IMR-90 (cell line): ENCODE measurements at regions not wholly inside any gene's neighbourhood (a gene's known extent, or its start where the extent isn't known, plus 50 kb on each side); places are given as distances from the start of the nearest gene placed in this dataset.

ENCODE experiments used
- ATAC-seq: fragments of 200-7000 bp; cut with Tn5 transposase; 2 replicates; pipeline ENCODE4 v1.9.1; 2020; ENCODE audit warnings: low read depth, mild to moderate bottlenecking, moderate library complexity
- BruUV-seq: library from RNA; stranded (reverse); fragments of 400-500 nt; replicated peaks from 2 replicates; lab custom pipeline; 2021; lab: Mats Ljungman, UMichigan
- CTCF ChIA-PET: fragments of 300-600 bp; formaldehyde crosslinking; extraction: SDS; loops from one replicate; lab custom pipeline; 2021; ENCODE audit warnings: antibody characterized with exemption; lab: Yijun Ruan, JAX
- POLR2A ChIA-PET: fragments of 300-600 bp; sonication (Branson Sonifier 250); formaldehyde crosslinking; loops from one replicate; lab custom pipeline; 2022; ENCODE audit warnings: antibody characterized with exemption; ENCODE audit not compliant: unreplicated experiment; lab: Charles Lee
- DNase-seq: peaks from one replicate; pipeline ENCODE4 v3.0.0; 2013
- H2AFZ ChIP-seq: replicated peaks from 2 replicates; pipeline ENCODE3; 2013; ENCODE audit warnings: low read length, mild to moderate bottlenecking; ENCODE audit not compliant: poor library complexity
- H2AK5ac ChIP-seq: 2 replicates; pipeline ENCODE4 v1.6.1; 2013; ENCODE audit warnings: low read depth, low read length, inconsistent platforms
- H2AK9ac ChIP-seq: replicated peaks from 2 replicates; pipeline ENCODE3; 2013; ENCODE audit warnings: mild to moderate bottlenecking, low read depth, low read length, moderate library complexity; ENCODE audit not compliant: poor library complexity
- H2BK120ac ChIP-seq: 2 replicates; pipeline ENCODE4 v1.6.1; 2013; ENCODE audit warnings: low read depth, low read length, inconsistent platforms
- H2BK15ac ChIP-seq: 3 replicates; pipeline ENCODE4 v1.6.1; 2013; ENCODE audit warnings: low read depth, low read length, inconsistent platforms
- H2BK20ac ChIP-seq: 2 replicates; pipeline ENCODE4 v1.6.1; 2013; ENCODE audit warnings: low read depth, mild to moderate bottlenecking, inconsistent platforms, low read length, moderate library complexity
- H2BK5ac ChIP-seq: 2 replicates; pipeline ENCODE4 v1.6.1; 2013; ENCODE audit warnings: mild to moderate bottlenecking, low read depth, low read length, inconsistent platforms; ENCODE audit not compliant: poor library complexity, severe bottlenecking
- H3K14ac ChIP-seq: replicated peaks from 2 replicates; pipeline ENCODE4 v1.6.1; 2013; ENCODE audit warnings: low read depth, low read length, inconsistent platforms
- H3K18ac ChIP-seq: 2 replicates; pipeline ENCODE4 v1.6.1; 2013; ENCODE audit warnings: low read depth, low read length, control low read depth
- H3K23ac ChIP-seq: 2 replicates; pipeline ENCODE4 v1.6.1; 2013; ENCODE audit warnings: low read depth, low read length, inconsistent platforms
- H3K27ac ChIP-seq: 2 replicates; pipeline ENCODE4 v1.5.1; 2013; ENCODE audit warnings: mild to moderate bottlenecking, control low read depth, low read length; ENCODE audit not compliant: insufficient read depth
- H3K27me3 ChIP-seq: 2 replicates; pipeline ENCODE4 v1.6.1; 2013; ENCODE audit warnings: low read length; ENCODE audit not compliant: control insufficient read depth, insufficient read depth
- H3K36me3 ChIP-seq: 2 replicates; pipeline ENCODE4 v1.6.1; 2013; ENCODE audit warnings: low read length, mixed read lengths; ENCODE audit not compliant: control insufficient read depth, insufficient read depth
- H3K4ac ChIP-seq: 2 replicates; pipeline ENCODE4 v1.6.1; 2013; ENCODE audit warnings: low read depth, low read length, inconsistent platforms
- H3K4me1 ChIP-seq: 2 replicates; pipeline ENCODE4 v1.6.1; 2013; ENCODE audit warnings: low read length, mixed read lengths; ENCODE audit not compliant: control insufficient read depth, insufficient read depth
- H3K4me2 ChIP-seq: 2 replicates; pipeline ENCODE4 v1.6.1; 2013; ENCODE audit warnings: low read depth, mild to moderate bottlenecking, control low read depth, low read length, moderate library complexity
- H3K4me3 ChIP-seq: 2 replicates; pipeline ENCODE4 v1.5.1; 2013; ENCODE audit warnings: low read depth, mild to moderate bottlenecking, control low read depth, low read length, moderate library complexity; ENCODE audit not compliant: insufficient read depth
- H3K56ac ChIP-seq: 2 replicates; pipeline ENCODE4 v1.6.1; 2013; ENCODE audit warnings: low read length, inconsistent platforms; ENCODE audit not compliant: insufficient read depth; ENCODE audit errors: extremely low read depth
- H3K79me1 ChIP-seq, 2 experiments: 2 replicates each; pipeline ENCODE4 v1.6.1; 2013; ENCODE audit warnings: low read length in 2 of 2, inconsistent platforms in 1 of 2, low read depth in 1 of 2
- H3K9ac ChIP-seq: 2 replicates; pipeline ENCODE4 v1.6.1; 2013; ENCODE audit warnings: low read depth, low read length, control low read depth
- H3K9me1 ChIP-seq: 2 replicates; pipeline ENCODE4 v1.6.1; 2013; ENCODE audit warnings: low read length, inconsistent platforms; ENCODE audit not compliant: insufficient read depth
- H3K9me3 ChIP-seq: 2 replicates; pipeline ENCODE4 v1.6.1; 2013; ENCODE audit warnings: low read length; ENCODE audit not compliant: control insufficient read depth, insufficient read depth
- H4K20me1 ChIP-seq: 2 replicates; pipeline ENCODE4 v1.6.1; 2013; ENCODE audit warnings: low read length, inconsistent platforms; ENCODE audit not compliant: insufficient read depth
- H4K5ac ChIP-seq: 2 replicates; pipeline ENCODE4 v1.6.1; 2013; ENCODE audit warnings: mild to moderate bottlenecking, low read depth, low read length, control low read depth
- H4K8ac ChIP-seq, 2 experiments: 2 replicates each; pipeline ENCODE4 v1.6.1; 2013; ENCODE audit warnings: low read depth in 2 of 2, low read length in 2 of 2, control low read depth in 1 of 2, inconsistent platforms in 1 of 2
- H4K91ac ChIP-seq: 2 replicates; pipeline ENCODE4 v1.6.1; 2013; ENCODE audit warnings: low read depth, low read length, inconsistent platforms; ENCODE audit not compliant: insufficient read depth
- FOS ChIP-seq: fragments of 150-350 bp; IDR thresholded peaks from 2 replicates; pipeline ENCODE4 v1.6.1; 2016; ENCODE audit warnings: low read depth, low read length
- MXI1 ChIP-seq: IDR thresholded peaks from 2 replicates; pipeline ENCODE4 v1.6.1; 2012; ENCODE audit warnings: low read depth, mild to moderate bottlenecking, low read length, moderate library complexity, borderline replicate concordance
- POLR2A ChIP-seq: IDR thresholded peaks from 2 replicates; pipeline ENCODE4 v1.6.1; 2012; ENCODE audit warnings: mild to moderate bottlenecking, low read depth, low read length
- RAD21 ChIP-seq: IDR thresholded peaks from 2 replicates; pipeline ENCODE4 v1.6.1; 2012; ENCODE audit warnings: low read length, improper control_type of control experiment
- RFX5 ChIP-seq: IDR thresholded peaks from 2 replicates; pipeline ENCODE4 v1.8.0; 2012; ENCODE audit warnings: low read depth, mild to moderate bottlenecking, low read length, moderate library complexity
- WGBS, 2 experiments: methylation state at CpG; one replicate each; pipeline versions ENCODE4 v1.1.5 to v1.1.7; 2013; ENCODE audit warnings: missing lambda C conversion rate in 2 of 2; ENCODE audit not compliant: insufficient read length in 1 of 2; ENCODE audit errors: extremely low coverage in 2 of 2; 5-methylcytosine and 5-hydroxymethylcytosine counted together
- dilution Hi-C: fragments of 300-500 bp; cut with HindIII; formaldehyde crosslinking; loops from one replicate; pipeline ENCODE4 v1.14.3; 2018; ENCODE audit warnings: low sequenced_read_pairs; ENCODE audit not compliant: unreplicated experiment
- in situ Hi-C: fragments of 300-500 bp; cut with MboI; formaldehyde crosslinking; loops from 3 replicates; pipeline ENCODE4 v1.14.3; 2019; ENCODE audit warnings: low sequenced_read_pairs, inconsistent platforms, mixed read lengths
- intact Hi-C: fragments of 100-400 bp; cut with micrococcal nuclease; formaldehyde crosslinking; loops from 2 replicates; pipeline ENCODE4 v1.10.0; 2022
- TF ChIP-seq, protein P1 (sequence below): fragments of 150-350 bp; IDR thresholded peaks from 2 replicates; pipeline ENCODE4 v1.6.1; 2017; ENCODE audit warnings: mild to moderate bottlenecking, antibody characterized with exemption, low read length, low read depth

DNA sequence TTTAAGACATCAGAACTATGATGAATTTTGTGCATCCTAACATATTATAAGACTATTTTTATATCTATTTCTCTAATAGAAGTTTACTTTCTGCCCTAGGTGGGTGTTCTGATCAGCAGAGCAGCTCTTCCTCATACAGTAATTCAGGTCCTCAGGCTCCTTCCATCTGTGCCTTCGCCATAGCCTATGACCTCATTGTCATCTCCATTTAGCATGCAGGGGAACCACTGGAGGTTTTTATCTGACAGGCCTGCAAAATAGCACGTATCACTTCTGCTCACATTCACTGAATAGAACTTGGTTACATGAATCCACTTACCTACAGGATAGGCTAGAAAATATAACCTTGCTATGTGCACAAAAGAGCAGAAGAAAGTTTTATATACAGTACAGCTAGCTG is 159.4 kb upstream of the CCNH start:
- dilution Hi-C loops = no loop called here
- H4K91ac ChIP-seq = no peak overlapping the region
- no peak for ATAC-seq

More for the DNA sequence above, 159.4 kb upstream of the CCNH start:
- Histone ChIP-seq H3K14ac (no peak overlapping the region), H3K18ac (no peak overlapping the region), H3K4me3 (no peak overlapping the region), H2BK5ac (no peak overlapping the region), H4K8ac (no peak overlapping the region), H3K4me2 (no peak overlapping the region), H3K9me3 (no peaks in the 10 kb centered on the region; the same call in 1 of the 2 replicates), H3K23ac (no peak overlapping the region), H2AK9ac (no peak overlapping the region), H3K27me3 (no peaks in the 10 kb centered on the region), H2AFZ (no peak overlapping the region), H3K4me1 (no peaks in the 10 kb centered on the region), H2BK15ac (no peak overlapping the region), H4K20me1 (no peaks in the 10 kb centered on the region), H3K9me1 (no peaks in the 10 kb centered on the region), H3K9ac (no peak overlapping the region), H2BK20ac (no peak overlapping the region), H2BK120ac (no peak overlapping the region), H3K4ac (no peak overlapping the region), H3K36me3 (no peaks in the 10 kb centered on the region), H3K27ac (no peak overlapping the region), H4K5ac (no peak overlapping the region), H3K56ac (no peak overlapping the region), H3K79me1 (no peaks in the 10 kb centered on the region), H2AK5ac (no peak overlapping the region)
- WGBS, 2 experiments = no CpG with 5 or more reads among the region's 2 CpGs
- DNase-seq = no peak
- CTCF ChIA-PET = no interaction called here
- no peak for TF ChIP-seq RFX5
- TF ChIP-seq POLR2A = no peak
- TF ChIP-seq, protein P1, sequence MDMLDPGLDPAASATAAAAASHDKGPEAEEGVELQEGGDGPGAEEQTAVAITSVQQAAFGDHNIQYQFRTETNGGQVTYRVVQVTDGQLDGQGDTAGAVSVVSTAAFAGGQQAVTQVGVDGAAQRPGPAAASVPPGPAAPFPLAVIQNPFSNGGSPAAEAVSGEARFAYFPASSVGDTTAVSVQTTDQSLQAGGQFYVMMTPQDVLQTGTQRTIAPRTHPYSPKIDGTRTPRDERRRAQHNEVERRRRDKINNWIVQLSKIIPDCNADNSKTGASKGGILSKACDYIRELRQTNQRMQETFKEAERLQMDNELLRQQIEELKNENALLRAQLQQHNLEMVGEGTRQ = no peak
- no peak for TF ChIP-seq MXI1
- no peak for TF ChIP-seq RAD21
- no peak for TF ChIP-seq FOS
- POLR2A ChIA-PET = no interaction called here
- intact Hi-C loops (no loop called here), in situ Hi-C loops (no loop called here)
- no TSS peak for BruUV-seq
